ENCODE measurements at regions not wholly inside any gene's neighbourhood (a gene's known extent, or its start where the extent isn't known, plus 50 kb on each side); places are given as distances from the start of the nearest gene placed in this dataset.

DNA sequence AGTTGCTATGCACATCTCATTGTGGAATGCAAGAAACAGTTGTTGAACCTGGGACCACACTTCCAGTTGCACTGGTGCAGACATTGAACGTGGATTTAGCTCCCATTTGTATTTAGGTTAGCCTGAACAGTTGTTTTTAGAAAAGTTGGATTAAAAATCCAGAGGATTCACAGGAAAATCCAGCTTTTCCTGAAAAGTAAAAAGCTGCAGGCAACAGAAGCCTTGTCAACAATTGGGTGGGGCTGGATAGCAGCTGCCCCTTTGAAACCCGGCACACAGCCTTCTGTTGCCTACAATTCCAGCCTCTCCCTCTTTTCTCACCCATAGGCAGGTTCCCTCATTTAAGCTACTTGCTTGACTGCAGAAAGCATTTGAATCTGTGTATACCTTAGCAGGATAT, 165.3 kb upstream of the TBL1XR1 start:
- TF ChIP-seq, protein P1, sequence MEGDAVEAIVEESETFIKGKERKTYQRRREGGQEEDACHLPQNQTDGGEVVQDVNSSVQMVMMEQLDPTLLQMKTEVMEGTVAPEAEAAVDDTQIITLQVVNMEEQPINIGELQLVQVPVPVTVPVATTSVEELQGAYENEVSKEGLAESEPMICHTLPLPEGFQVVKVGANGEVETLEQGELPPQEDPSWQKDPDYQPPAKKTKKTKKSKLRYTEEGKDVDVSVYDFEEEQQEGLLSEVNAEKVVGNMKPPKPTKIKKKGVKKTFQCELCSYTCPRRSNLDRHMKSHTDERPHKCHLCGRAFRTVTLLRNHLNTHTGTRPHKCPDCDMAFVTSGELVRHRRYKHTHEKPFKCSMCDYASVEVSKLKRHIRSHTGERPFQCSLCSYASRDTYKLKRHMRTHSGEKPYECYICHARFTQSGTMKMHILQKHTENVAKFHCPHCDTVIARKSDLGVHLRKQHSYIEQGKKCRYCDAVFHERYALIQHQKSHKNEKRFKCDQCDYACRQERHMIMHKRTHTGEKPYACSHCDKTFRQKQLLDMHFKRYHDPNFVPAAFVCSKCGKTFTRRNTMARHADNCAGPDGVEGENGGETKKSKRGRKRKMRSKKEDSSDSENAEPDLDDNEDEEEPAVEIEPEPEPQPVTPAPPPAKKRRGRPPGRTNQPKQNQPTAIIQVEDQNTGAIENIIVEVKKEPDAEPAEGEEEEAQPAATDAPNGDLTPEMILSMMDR (IDR thresholded peaks at IDR 0.05), result no peak
- TF ChIP-seq EZH2 (IDR thresholded peaks at IDR 0.05; ENCODE audit: borderline replicate concordance, insufficient read depth, low read depth, low read length, poor library complexity, severe bottlenecking), result no peak
